Kidney (tissue), 13 donors: ENCODE measurements at regions not wholly inside any gene's neighbourhood (a gene's known extent, or its start where the extent isn't known, plus 50 kb on each side); places are given as distances from the start of the nearest gene placed in this dataset.
A peak's percentile ranks its signal among the peaks of the same experiment; 100 is the strongest.

ENCODE experiments used
- DNase-seq, 5 donors: peaks; one replicate each; pipeline ENCODE4 v3.0.0-alpha.2; 2013 to 2020
- FAIRE-seq: peaks from 2 replicates; lab custom pipeline; 2012; peaks lifted over from hg19 to GRCh38; lab: Jason Lieb, UNC
- H3K27ac ChIP-seq, 2 donors: one replicate each; pipeline ENCODE4 v1.7.0; 2013; ENCODE audit warnings: low read depth in 2 of 2, low read length in 2 of 2, inconsistent platforms in 1 of 2
- H3K27me3 ChIP-seq: one replicate; pipeline ENCODE4 v1.7.1; 2013; ENCODE audit warnings: low read length, inconsistent platforms; ENCODE audit not compliant: control insufficient read depth, insufficient read depth
- H3K36me3 ChIP-seq, 3 donors: one replicate each; pipeline versions ENCODE4 v1.7.0 to v1.7.1; 2013; ENCODE audit warnings: low read length in 3 of 3, control low read depth in 1 of 3, inconsistent platforms in 1 of 3; ENCODE audit not compliant: insufficient read depth in 3 of 3, control insufficient read depth in 2 of 3
- H3K4me1 ChIP-seq, 3 donors: one replicate each; pipeline versions ENCODE4 v1.7.0 to v1.7.1; 2013; ENCODE audit warnings: low read length in 3 of 3, inconsistent platforms in 1 of 3, low read depth in 1 of 3; ENCODE audit not compliant: control insufficient read depth in 2 of 3, insufficient read depth in 2 of 3
- H3K4me3 ChIP-seq, 3 donors: one replicate each; pipeline versions ENCODE4 v1.7.0 to v1.8.1; 2013; ENCODE audit warnings: low read length in 3 of 3, control low read depth in 1 of 3, inconsistent platforms in 1 of 3
- H3K9ac ChIP-seq, 3 donors: one replicate each; pipeline versions ENCODE4 v1.7.0 to v1.7.1; 2013; ENCODE audit warnings: low read length in 3 of 3, control low read depth in 1 of 3, inconsistent platforms in 1 of 3
- H3K9me3 ChIP-seq, 3 donors: one replicate each; pipeline versions ENCODE4 v1.7.0 to v1.7.1; 2013; ENCODE audit warnings: low read length in 3 of 3, control low read depth in 1 of 3, inconsistent platforms in 1 of 3; ENCODE audit not compliant: control insufficient read depth in 2 of 3, insufficient read depth in 1 of 3
- intact Hi-C: fragments of 100-400 bp; cut with DNase I; formaldehyde crosslinking; loops from one replicate; pipeline ENCODE4 v1.11.1; 2022
- TF ChIP-seq, protein P1 (sequence below): IDR thresholded peaks from 3 replicates; pipeline ENCODE4 v1.5.1; 2012; ENCODE audit warnings: mild to moderate bottlenecking, moderate library complexity, borderline replicate concordance; ENCODE audit not compliant: insufficient read depth; ENCODE audit errors: extremely low read depth
- donor health status: control.
- donor health status: control.
- donor health status: control.
- donor health status: control.
- donor health status: control.
- donor health status: DM: yes; HTN: yes; CAD: no.
- donor health status: Normal renal cell carcinoma (clear cell type).

DNA sequence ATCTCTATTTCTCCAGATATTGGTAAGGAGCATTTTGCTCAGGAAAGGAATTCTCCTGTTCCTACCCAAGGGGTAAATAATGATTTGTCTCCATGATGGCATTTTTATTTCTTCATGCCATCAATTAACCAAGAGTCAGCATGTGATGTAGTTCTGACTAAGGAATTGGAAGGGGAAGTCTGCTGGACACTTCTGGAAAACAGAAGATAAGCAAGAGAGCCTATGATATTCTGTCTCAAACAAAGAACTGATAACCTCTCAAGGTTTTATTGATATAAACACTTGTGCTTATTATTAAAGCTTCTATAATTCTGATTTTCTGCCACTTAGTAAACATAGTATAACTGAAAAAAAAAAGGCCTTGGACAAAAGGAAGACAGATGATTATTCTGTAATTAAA is 673.0 kb upstream of the CHORDC1 start:
- Histone ChIP-seq H3K27me3 (no peaks in the 10 kb centered on the region), H3K27ac (no peak overlapping the region), H3K9me3 (no peaks in the 10 kb centered on the region), H3K4me1 (no peaks in the 10 kb centered on the region), H3K4me3 (no peak overlapping the region), H3K36me3 (no peaks in the 10 kb centered on the region), H3K9ac (no peak overlapping the region)
- intact Hi-C loops, result no loop called here
- TF ChIP-seq, protein P1, sequence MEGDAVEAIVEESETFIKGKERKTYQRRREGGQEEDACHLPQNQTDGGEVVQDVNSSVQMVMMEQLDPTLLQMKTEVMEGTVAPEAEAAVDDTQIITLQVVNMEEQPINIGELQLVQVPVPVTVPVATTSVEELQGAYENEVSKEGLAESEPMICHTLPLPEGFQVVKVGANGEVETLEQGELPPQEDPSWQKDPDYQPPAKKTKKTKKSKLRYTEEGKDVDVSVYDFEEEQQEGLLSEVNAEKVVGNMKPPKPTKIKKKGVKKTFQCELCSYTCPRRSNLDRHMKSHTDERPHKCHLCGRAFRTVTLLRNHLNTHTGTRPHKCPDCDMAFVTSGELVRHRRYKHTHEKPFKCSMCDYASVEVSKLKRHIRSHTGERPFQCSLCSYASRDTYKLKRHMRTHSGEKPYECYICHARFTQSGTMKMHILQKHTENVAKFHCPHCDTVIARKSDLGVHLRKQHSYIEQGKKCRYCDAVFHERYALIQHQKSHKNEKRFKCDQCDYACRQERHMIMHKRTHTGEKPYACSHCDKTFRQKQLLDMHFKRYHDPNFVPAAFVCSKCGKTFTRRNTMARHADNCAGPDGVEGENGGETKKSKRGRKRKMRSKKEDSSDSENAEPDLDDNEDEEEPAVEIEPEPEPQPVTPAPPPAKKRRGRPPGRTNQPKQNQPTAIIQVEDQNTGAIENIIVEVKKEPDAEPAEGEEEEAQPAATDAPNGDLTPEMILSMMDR, result no peak
- DNase-seq (no peak), FAIRE-seq (no peak)

DNA sequence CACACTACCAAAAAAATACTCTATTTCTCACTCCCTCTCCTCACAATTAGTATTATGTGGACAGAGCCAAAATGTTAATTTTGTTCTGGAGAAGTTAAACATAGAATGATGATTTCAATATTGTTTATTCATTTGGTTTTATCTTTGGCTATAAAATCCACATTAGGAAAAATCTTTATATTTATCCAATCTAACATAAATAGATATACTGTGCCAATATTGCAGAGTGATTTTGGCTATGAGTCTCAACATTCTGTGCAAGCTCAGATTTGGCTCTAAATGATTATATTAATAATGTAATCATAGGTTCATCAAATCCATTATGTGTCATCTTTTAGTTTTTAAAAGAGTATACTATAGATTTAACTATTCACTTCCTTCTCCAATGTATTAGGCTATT is 667.5 kb upstream of the CHORDC1 start:
- Histone ChIP-seq H3K4me1 (no peaks in the 10 kb centered on the region), H3K27me3 (no peaks in the 10 kb centered on the region), H3K9me3 (no peaks in the 10 kb centered on the region), H3K4me3 (no peak overlapping the region), H3K9ac (no peak overlapping the region), H3K36me3 (no peaks in the 10 kb centered on the region), H3K27ac (no peak overlapping the region)
- FAIRE-seq (no peak), DNase-seq (no peak)
- TF ChIP-seq, protein P1, result no peak
- intact Hi-C loops, result no loop called here

DNA sequence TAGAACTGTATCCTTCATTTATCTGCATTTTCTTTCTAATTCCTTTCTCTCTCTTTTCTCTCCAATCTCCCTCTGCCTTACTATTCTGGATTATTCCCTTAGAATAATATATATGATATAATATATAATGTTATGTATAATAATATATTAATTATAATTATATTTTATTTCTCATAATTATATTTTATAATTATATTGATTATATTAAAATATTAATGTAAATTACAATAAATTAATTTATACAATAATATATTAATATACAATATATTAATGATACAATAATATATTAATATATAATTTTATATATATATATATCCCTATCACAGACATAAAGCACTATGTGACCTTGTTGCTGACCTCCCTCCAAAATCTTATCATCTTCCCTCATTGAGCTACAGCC is 661.3 kb upstream of the CHORDC1 start:
- Histone ChIP-seq H3K27ac (no peak overlapping the region), H3K4me1 (no peaks in the 10 kb centered on the region), H3K4me3 (no peak overlapping the region), H3K27me3 (no peaks in the 10 kb centered on the region), H3K36me3 (no peaks in the 10 kb centered on the region), H3K9me3 (no peaks in the 10 kb centered on the region), H3K9ac (no peak overlapping the region)
- TF ChIP-seq, protein P1, result no peak
- peak; percentile 94 for FAIRE-seq
- DNase-seq, result no peak
- intact Hi-C loops, result no loop called here

DNA sequence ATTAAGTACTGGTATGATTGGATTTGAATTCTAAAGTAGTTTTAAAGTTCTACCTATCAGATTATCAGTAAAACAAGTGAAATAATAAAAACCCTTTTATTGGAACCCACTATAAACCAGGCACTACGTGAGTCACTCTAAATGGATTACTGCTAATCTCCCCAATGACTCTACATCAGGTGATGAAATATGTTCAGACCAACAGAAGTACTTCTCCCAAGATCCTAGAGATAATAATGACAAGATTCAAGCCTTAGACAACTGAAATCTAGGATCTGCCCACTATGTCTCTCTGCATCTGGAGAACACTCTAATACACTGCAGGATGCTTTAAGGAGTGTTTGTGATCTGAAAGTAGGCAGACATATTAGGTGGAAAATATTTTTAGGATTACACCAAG is 652.1 kb upstream of the CHORDC1 start:
- TF ChIP-seq, protein P1, result no peak
- FAIRE-seq (no peak), DNase-seq (no peak)
- no peak overlapping the region for H3K9ac ChIP-seq
- intact Hi-C loops, result no loop called here
- H3K4me1 ChIP-seq, result no peaks in the 10 kb centered on the region
- H3K27me3 ChIP-seq, result no peaks in the 10 kb centered on the region
- no peak overlapping the region for H3K4me3 ChIP-seq
- H3K27ac ChIP-seq, result no peak overlapping the region
- H3K36me3 ChIP-seq, result no peaks in the 10 kb centered on the region
- no peaks in the 10 kb centered on the region for H3K9me3 ChIP-seq
